Islet precursor cell (in vitro differentiated cells): ENCODE measurements at regions not wholly inside any gene's neighbourhood (a gene's known extent, or its start where the extent isn't known, plus 50 kb on each side); places are given as distances from the start of the nearest gene placed in this dataset.
A peak's percentile ranks its signal among the peaks of the same experiment; 100 is the strongest.
"Not testable (repeated sequence)": the region's sequence is repeated elsewhere in the genome, so short reads cannot be mapped to it uniquely, and the experiment has no call there.

Experiments
- DNase-seq: peaks from one replicate; pipeline ENCODE4 v3.0.0-alpha.2; 2018

- DNase-seq: no peak
Observed at GRCh38 chr5:77867194-77867691, 91.1 kb upstream of the TBCA start.

GRCh38 chr5:77866198-77866597, 90.1 kb upstream of the TBCA start:
- no peak for DNase-seq

GRCh38 chr5:77864997-77865396, 88.9 kb upstream of the TBCA start:
- DNase-seq: no peak

GRCh38 chr5:77863181-77863580, 87.0 kb upstream of the TBCA start:
- no peak for DNase-seq

- no peak for DNase-seq
Observed at GRCh38 chr5:77861576-77861975, 85.4 kb upstream of the TBCA start.

- no peak for DNase-seq
Observed at GRCh38 chr5:77859306-77859705, 83.2 kb upstream of the TBCA start.

- not testable (repeated sequence) for DNase-seq
Observed at GRCh38 chr5:77858678-77859077, 82.5 kb upstream of the TBCA start.

- no peak for DNase-seq
Observed at GRCh38 chr5:77855369-77855768, 79.2 kb upstream of the TBCA start.

GRCh38 chr5:77853353-77853907, 77.3 kb upstream of the TBCA start:
- DNase-seq: no peak

GRCh38 chr5:77852514-77853352, 76.6 kb upstream of the TBCA start:
- peak; percentile 82 for DNase-seq

GRCh38 chr5:77852068-77852513, 76.0 kb upstream of the TBCA start:
- DNase-seq: no peak

GRCh38 chr5:77851176-77852067, 75.3 kb upstream of the TBCA start:
- DNase-seq: peak; percentile 67

- DNase-seq: peak; percentile 86
Observed at GRCh38 chr5:77850536-77851175, 74.5 kb upstream of the TBCA start.

- DNase-seq: no peak
Observed at GRCh38 chr5:77849308-77849900, 73.3 kb upstream of the TBCA start.

- DNase-seq: peak; percentile 92
Observed at GRCh38 chr5:77847814-77848290, 71.7 kb upstream of the TBCA start.

- no peak for DNase-seq
Observed at GRCh38 chr5:77847129-77847460, 71.0 kb upstream of the TBCA start.

- DNase-seq: peak; percentile 74
Observed at GRCh38 chr5:77846422-77847128, 70.4 kb upstream of the TBCA start.

- DNase-seq: no peak
Observed at GRCh38 chr5:77845324-77845646, 69.1 kb upstream of the TBCA start.

- no peak for DNase-seq
Observed at GRCh38 chr5:77844623-77845323, 68.6 kb upstream of the TBCA start.

- no peak for DNase-seq
Observed at GRCh38 chr5:77844373-77844622, 68.2 kb upstream of the TBCA start.

- peak; percentile 65 for DNase-seq
Observed at GRCh38 chr5:77843570-77844372, 67.6 kb upstream of the TBCA start.
